ENCODE measurements at regions not wholly inside any gene's neighbourhood (a gene's known extent, or its start where the extent isn't known, plus 50 kb on each side); places are given as distances from the start of the nearest gene placed in this dataset.

DNA sequence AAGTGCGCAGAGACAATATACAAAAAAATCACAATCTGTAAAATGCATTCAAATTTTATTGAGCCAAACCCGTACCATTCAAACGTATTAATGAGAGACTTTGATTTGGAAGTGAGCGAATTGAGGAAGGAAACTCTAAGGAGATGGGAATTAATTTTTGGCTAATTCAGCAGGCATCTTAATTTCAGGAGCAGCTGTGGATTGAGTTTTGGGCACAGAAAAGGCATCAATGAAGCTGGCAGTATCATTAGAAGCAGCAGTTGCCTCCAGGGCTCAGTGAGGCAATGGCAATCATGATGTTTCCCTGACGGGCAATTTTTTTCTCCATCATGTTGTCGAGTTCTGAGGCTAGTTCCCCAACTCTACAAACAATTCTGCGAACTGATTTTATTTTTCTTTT, 2041.6 kb downstream of the NCAM2 start:
- Mint-ChIP-seq H3K4me1 (ENCODE audit: low read depth) (no peaks in the 10 kb centered on the region), H3K27me3 (ENCODE audit: insufficient read depth) (no peaks in the 10 kb centered on the region), H3K27ac (no peak overlapping the region), H3K4me3 (no peak overlapping the region), H3K36me3 (ENCODE audit: low read depth) (no peaks in the 10 kb centered on the region), H3K9me3 (peaks cover 39% of the 10 kb centered on the region)
- TF ChIP-seq, protein P1, sequence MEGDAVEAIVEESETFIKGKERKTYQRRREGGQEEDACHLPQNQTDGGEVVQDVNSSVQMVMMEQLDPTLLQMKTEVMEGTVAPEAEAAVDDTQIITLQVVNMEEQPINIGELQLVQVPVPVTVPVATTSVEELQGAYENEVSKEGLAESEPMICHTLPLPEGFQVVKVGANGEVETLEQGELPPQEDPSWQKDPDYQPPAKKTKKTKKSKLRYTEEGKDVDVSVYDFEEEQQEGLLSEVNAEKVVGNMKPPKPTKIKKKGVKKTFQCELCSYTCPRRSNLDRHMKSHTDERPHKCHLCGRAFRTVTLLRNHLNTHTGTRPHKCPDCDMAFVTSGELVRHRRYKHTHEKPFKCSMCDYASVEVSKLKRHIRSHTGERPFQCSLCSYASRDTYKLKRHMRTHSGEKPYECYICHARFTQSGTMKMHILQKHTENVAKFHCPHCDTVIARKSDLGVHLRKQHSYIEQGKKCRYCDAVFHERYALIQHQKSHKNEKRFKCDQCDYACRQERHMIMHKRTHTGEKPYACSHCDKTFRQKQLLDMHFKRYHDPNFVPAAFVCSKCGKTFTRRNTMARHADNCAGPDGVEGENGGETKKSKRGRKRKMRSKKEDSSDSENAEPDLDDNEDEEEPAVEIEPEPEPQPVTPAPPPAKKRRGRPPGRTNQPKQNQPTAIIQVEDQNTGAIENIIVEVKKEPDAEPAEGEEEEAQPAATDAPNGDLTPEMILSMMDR (IDR thresholded peaks at IDR 0.05): no peak
- DNase-seq: no peak

DNA sequence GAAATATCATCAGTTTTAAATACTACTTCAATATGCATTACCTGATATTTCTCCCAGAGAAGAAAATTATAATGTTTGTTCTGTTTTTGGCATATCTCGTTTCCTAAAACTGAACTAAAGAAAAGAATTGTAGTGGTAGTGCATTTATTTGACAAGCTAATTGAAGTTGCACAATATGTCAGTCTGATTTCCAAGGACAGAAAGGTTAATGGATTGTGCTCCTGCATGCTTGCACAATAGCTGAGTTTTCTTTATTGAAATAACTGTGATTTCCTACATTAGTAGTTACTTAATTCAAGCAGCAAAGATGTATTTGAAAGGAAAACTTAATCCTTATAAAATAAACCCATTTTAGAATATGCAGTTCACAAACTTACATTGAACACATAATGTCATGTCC, 2047.7 kb downstream of the NCAM2 start:
- peaks cover 36% of the 10 kb centered on the region for H3K9me3 Mint-ChIP-seq
- no peak overlapping the region for H3K27ac Mint-ChIP-seq
- no peak overlapping the region for H3K4me3 Mint-ChIP-seq
- TF ChIP-seq, protein P1 (IDR thresholded peaks at IDR 0.05): no peak
- no peak for DNase-seq
- no peaks in the 10 kb centered on the region; the same call in 1 of the 2 replicates for H3K36me3 Mint-ChIP-seq (ENCODE audit: low read depth)
- no peaks in the 10 kb centered on the region for H3K27me3 Mint-ChIP-seq (ENCODE audit: insufficient read depth)
- H3K4me1 Mint-ChIP-seq (ENCODE audit: low read depth): no peaks in the 10 kb centered on the region

DNA sequence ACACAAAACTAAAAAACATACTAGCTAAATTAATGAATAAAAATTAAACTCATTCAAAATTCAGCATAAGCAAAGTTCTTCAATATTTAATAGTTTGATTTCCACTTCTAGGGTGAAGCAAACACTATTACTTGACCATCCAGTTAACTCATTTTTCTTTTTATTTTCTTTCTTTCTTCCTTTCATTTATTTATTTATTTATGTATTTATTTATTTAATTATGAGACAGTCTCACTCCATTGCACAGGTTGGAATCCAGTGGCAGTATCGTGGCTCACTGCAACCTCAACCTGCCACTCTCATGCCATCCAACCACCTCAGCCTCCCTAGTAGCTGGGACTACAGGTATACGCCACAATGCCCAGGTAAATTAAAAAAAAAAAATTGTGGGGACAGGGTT, 2069.5 kb downstream of the NCAM2 start:
- TF ChIP-seq, protein P1 (IDR thresholded peaks at IDR 0.05): no peak
- H3K9me3 Mint-ChIP-seq: peaks cover 35% of the 10 kb centered on the region
- H3K4me3 Mint-ChIP-seq: no peak overlapping the region
- H3K27ac Mint-ChIP-seq: no peak overlapping the region
- no peaks in the 10 kb centered on the region; the same call in 1 of the 2 replicates for H3K27me3 Mint-ChIP-seq (ENCODE audit: insufficient read depth)
- H3K4me1 Mint-ChIP-seq (ENCODE audit: low read depth): no peaks in the 10 kb centered on the region
- H3K36me3 Mint-ChIP-seq (ENCODE audit: low read depth): no peaks in the 10 kb centered on the region
- DNase-seq: no peak

DNA sequence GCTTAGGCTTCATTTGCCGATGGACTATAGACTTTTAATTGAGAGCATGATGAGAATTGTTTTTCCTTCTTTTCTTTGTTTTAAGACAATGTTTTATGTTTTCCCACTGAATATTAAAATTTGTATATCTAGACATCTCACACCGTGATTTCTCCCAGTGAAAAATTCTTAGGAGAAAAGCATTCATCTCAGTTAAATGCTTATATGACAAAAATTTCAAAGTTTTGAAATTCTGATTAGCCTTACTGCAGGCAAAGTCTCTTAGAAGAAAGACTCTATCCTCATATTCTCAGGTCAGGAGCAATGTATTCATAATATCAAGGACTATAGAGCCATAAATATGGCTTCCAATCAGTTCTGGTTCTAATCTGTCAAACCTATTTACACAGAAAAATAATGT, 2085.0 kb downstream of the NCAM2 start:
- H3K4me3 Mint-ChIP-seq: no peak overlapping the region
- TF ChIP-seq, protein P1 (IDR thresholded peaks at IDR 0.05): no peak
- H3K4me1 Mint-ChIP-seq (ENCODE audit: low read depth): no peaks in the 10 kb centered on the region
- H3K27me3 Mint-ChIP-seq (ENCODE audit: insufficient read depth): no peaks in the 10 kb centered on the region
- peaks cover 37% of the 10 kb centered on the region for H3K9me3 Mint-ChIP-seq
- DNase-seq: no peak
- H3K36me3 Mint-ChIP-seq (ENCODE audit: low read depth): no peaks in the 10 kb centered on the region
- no peak overlapping the region for H3K27ac Mint-ChIP-seq

DNA sequence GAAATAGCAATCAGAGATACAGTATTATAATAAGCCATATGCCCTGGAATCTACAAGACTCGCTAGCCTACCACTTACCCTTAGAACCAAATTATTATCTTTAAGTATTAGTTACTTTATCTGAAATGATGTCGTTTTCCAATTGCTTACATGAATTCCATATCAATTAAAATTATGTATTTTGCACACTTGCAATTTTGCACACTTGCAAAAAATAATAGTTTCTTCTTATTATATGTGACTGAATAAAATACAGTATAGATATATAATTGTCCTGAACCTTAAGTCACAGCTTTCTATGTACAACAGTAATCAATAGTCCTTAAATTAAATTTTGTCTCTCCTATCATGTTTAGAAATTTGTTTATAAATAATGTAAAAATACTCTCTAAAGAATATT, 2095.1 kb downstream of the NCAM2 start:
- Mint-ChIP-seq H3K27me3 (ENCODE audit: insufficient read depth) (no peaks in the 10 kb centered on the region), H3K36me3 (ENCODE audit: low read depth) (peaks cover 12% of the 10 kb centered on the region; the same call in 1 of the 2 replicates), H3K9me3 (peaks cover 43% of the 10 kb centered on the region), H3K4me3 (no peak overlapping the region), H3K27ac (no peak overlapping the region), H3K4me1 (ENCODE audit: low read depth) (no peaks in the 10 kb centered on the region)
- TF ChIP-seq, protein P1 (IDR thresholded peaks at IDR 0.05): no peak
- DNase-seq: no peak

DNA sequence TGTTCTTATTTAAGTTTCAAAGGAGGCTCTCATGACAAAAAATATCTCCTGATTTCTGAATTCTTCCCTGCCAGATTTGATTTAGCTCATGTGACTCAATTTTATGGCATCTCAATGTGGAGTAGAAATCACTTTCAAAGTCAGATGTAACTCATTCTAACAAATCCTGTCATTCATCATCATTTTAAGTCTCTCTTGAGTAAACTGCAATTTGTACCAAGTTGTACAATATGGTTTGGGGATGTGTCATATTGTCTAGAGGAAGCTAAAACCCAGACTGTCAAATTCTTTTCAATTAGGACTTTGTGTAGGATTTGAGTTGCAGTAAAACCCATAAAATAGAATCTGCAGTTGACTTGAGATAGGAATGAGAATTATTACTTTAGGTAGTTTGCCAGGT, 2101.0 kb downstream of the NCAM2 start:
- TF ChIP-seq, protein P1 (IDR thresholded peaks at IDR 0.05): no peak
- DNase-seq: no peak
- Mint-ChIP-seq H3K36me3 (ENCODE audit: low read depth) (no peaks in the 10 kb centered on the region; the same call in 1 of the 2 replicates), H3K4me1 (ENCODE audit: low read depth) (no peaks in the 10 kb centered on the region), H3K27me3 (ENCODE audit: insufficient read depth) (no peaks in the 10 kb centered on the region), H3K9me3 (peaks cover 51% of the 10 kb centered on the region), H3K4me3 (no peak overlapping the region), H3K27ac (no peak overlapping the region)
